DND-41 (cell line): ENCODE measurements at regions not wholly inside any gene's neighbourhood (a gene's known extent, or its start where the extent isn't known, plus 50 kb on each side); places are given as distances from the start of the nearest gene placed in this dataset.

ENCODE experiments used
- ATAC-seq: fragments of 200-7000 bp; cut with Tn5 transposase; 3 replicates; pipeline ENCODE4 v1.9.1; 2021; ENCODE audit warnings: low read depth; ENCODE audit not compliant: insufficient read depth
- DNase-seq: peaks from one replicate; pipeline ENCODE4 v3.0.0-alpha.2; 2020
- H2AFZ ChIP-seq: 2 replicates; pipeline ENCODE4 v1.6.0; 2012; ENCODE audit warnings: low read depth, low read length
- H3K27ac ChIP-seq: 2 replicates; pipeline ENCODE4 v1.5.1; 2012; ENCODE audit warnings: low read length, inconsistent platforms
- H3K27me3 ChIP-seq: fragments of 200-600 bp; sonication (generic); 2 replicates; pipeline ENCODE4 v1.6.0; 2012; ENCODE audit warnings: low read length, mild to moderate bottlenecking, inconsistent platforms; ENCODE audit not compliant: insufficient read depth, poor library complexity
- H3K36me3 ChIP-seq: 2 replicates; pipeline ENCODE4 v1.5.1; 2012; ENCODE audit warnings: low read length, inconsistent platforms; ENCODE audit not compliant: insufficient read depth
- H3K4me1 ChIP-seq: 2 replicates; pipeline ENCODE4 v1.5.1; 2012; ENCODE audit warnings: mild to moderate bottlenecking, low read length; ENCODE audit not compliant: insufficient read depth
- H3K4me2 ChIP-seq: 2 replicates; pipeline ENCODE4 v1.6.0; 2012; ENCODE audit warnings: mild to moderate bottlenecking, moderate library complexity, low read length, inconsistent platforms; ENCODE audit not compliant: insufficient read depth
- H3K4me3 ChIP-seq, 2 experiments: fragments of 200-600 bp in 1 of 2; shearing (Covaris generic) in 1 of 2; 2 replicates each; pipeline ENCODE4 v1.5.1; 2012 to 2016; ENCODE audit warnings: inconsistent platforms in 2 of 2, low read length in 2 of 2, mild to moderate bottlenecking in 2 of 2, low read depth in 1 of 2, moderate library complexity in 1 of 2
- H3K79me2 ChIP-seq: 2 replicates; pipeline ENCODE4 v1.6.0; 2012; ENCODE audit warnings: low read length, inconsistent platforms; ENCODE audit not compliant: insufficient read depth
- H3K9ac ChIP-seq: 2 replicates; pipeline ENCODE4 v1.6.0; 2012; ENCODE audit warnings: low read depth, mild to moderate bottlenecking, inconsistent platforms, low read length, moderate library complexity
- H3K9me3 ChIP-seq: 2 replicates; pipeline ENCODE4 v1.5.1; 2012; ENCODE audit warnings: low read length, moderate library complexity, mild to moderate bottlenecking, inconsistent platforms; ENCODE audit not compliant: insufficient read depth, severe bottlenecking
- H4K20me1 ChIP-seq: 2 replicates; pipeline ENCODE4 v1.6.0; 2012; ENCODE audit warnings: low read length; ENCODE audit not compliant: insufficient read depth
- CTCF ChIP-seq: IDR thresholded peaks from 2 replicates; pipeline ENCODE4 v1.5.1; 2012; ENCODE audit warnings: borderline replicate concordance, low read length, moderate library complexity, mild to moderate bottlenecking; ENCODE audit not compliant: poor library complexity, severe bottlenecking; ENCODE audit errors: extremely low read depth
- EZH2 ChIP-seq: IDR thresholded peaks from 3 replicates; pipeline ENCODE4 v1.6.1; 2012; ENCODE audit warnings: borderline replicate concordance, low read depth, mild to moderate bottlenecking, moderate library complexity, low read length, inconsistent platforms; ENCODE audit not compliant: severe bottlenecking

- ATAC-seq, result no peak
- Histone ChIP-seq H3K4me3 (no peak overlapping the region), H3K79me2 (no peaks in the 10 kb centered on the region), H4K20me1 (no peaks in the 10 kb centered on the region), H2AFZ (no peak overlapping the region), H3K9me3 (no peaks in the 10 kb centered on the region), H3K9ac (no peak overlapping the region), H3K4me2 (no peak overlapping the region), H3K27ac (no peak overlapping the region), H3K36me3 (no peaks in the 10 kb centered on the region), H3K4me1 (no peaks in the 10 kb centered on the region), H3K27me3 (no peaks in the 10 kb centered on the region)
- TF ChIP-seq EZH2 (no peak), CTCF (no peak)
- no peak for DNase-seq
Observed at GRCh38 chr5:117299224-117299935, 724.8 kb upstream of the SEMA6A start.

- DNase-seq (no peak), ATAC-seq (no peak)
- H2AFZ ChIP-seq, result no peak overlapping the region
- TF ChIP-seq EZH2 (no peak), CTCF (no peak)
- H3K4me2 ChIP-seq, result no peak overlapping the region
- H3K79me2 ChIP-seq, result no peaks in the 10 kb centered on the region
- H3K9me3 ChIP-seq, result no peaks in the 10 kb centered on the region
- H3K4me3 ChIP-seq, result no peak overlapping the region
- H3K27ac ChIP-seq, result no peak overlapping the region
- H3K4me1 ChIP-seq, result no peaks in the 10 kb centered on the region
- H3K9ac ChIP-seq, result no peak overlapping the region
- no peaks in the 10 kb centered on the region for H3K27me3 ChIP-seq
- H4K20me1 ChIP-seq, result no peaks in the 10 kb centered on the region
- H3K36me3 ChIP-seq, result no peaks in the 10 kb centered on the region
Observed at GRCh38 chr5:117296872-117297271, 722.2 kb upstream of the SEMA6A start.

GRCh38 chr5:117295941-117296340 lies 721.3 kb upstream of the SEMA6A start:
- Histone ChIP-seq H4K20me1 (no peaks in the 10 kb centered on the region), H3K27ac (no peak overlapping the region), H3K4me2 (no peak overlapping the region), H3K9ac (no peak overlapping the region), H3K36me3 (no peaks in the 10 kb centered on the region), H2AFZ (no peak overlapping the region), H3K27me3 (no peaks in the 10 kb centered on the region), H3K4me1 (no peaks in the 10 kb centered on the region), H3K9me3 (no peaks in the 10 kb centered on the region), H3K79me2 (no peaks in the 10 kb centered on the region), H3K4me3 (no peak overlapping the region)
- DNase-seq (no peak), ATAC-seq (no peak)
- no peak for TF ChIP-seq EZH2
- no peak for TF ChIP-seq CTCF
